Lower leg skin (tissue), 3 donors: ENCODE measurements at regions not wholly inside any gene's neighbourhood (a gene's known extent, or its start where the extent isn't known, plus 50 kb on each side); places are given as distances from the start of the nearest gene placed in this dataset.

Experiments used
- CTCF ChIP-seq, 3 donors: fragments of 450-650 bp; IDR thresholded peaks; one replicate each; pipeline ENCODE4 v1.5.1; 2016; ENCODE audit warnings: antibody characterized with exemption in 3 of 3, mild to moderate bottlenecking in 3 of 3, moderate library complexity in 2 of 3
- POLR2A ChIP-seq, 2 donors: fragments of 450-650 bp; IDR thresholded peaks; one replicate each; pipeline ENCODE4 v1.6.1; 2016 to 2017; ENCODE audit warnings: antibody characterized with exemption in 2 of 2, mild to moderate bottlenecking in 1 of 2, moderate library complexity in 1 of 2

GRCh38 chr7:10436302-10436701, 537.4 kb upstream of the PHF14 start:
- TF ChIP-seq CTCF (IDR thresholded peaks at IDR 0.05) (no peak), POLR2A (IDR thresholded peaks at IDR 0.05) (no peak)
